ENCODE measurements at regions not wholly inside any gene's neighbourhood (a gene's known extent, or its start where the extent isn't known, plus 50 kb on each side); places are given as distances from the start of the nearest gene placed in this dataset.

GRCh38 chr2:190762566-190762965, 113.7 kb downstream of the NAB1 start:
- no peak for TF ChIP-seq CTCF (IDR thresholded peaks at IDR 0.05; ENCODE audit: control extremely low read depth, extremely low read depth, low read depth, missing control alignments)
- no peak for DNase-seq (ENCODE audit: extremely low spot score)
- ChIA-PET CTCF (interaction anchor here (1.1 to 2.0 kb wide), 2 partner anchors 18 to 290 kb away, joined by 3 to 5 read pairs; no protein-coding TSS in a partner anchor), POLR2A (no interaction called here)

- CTCF ChIA-PET: interaction anchor here (0.9 to 2.1 kb wide), 8 partner anchors 18 to 289 kb away, joined by 3 to 5 read pairs (median 4); no protein-coding TSS in a partner anchor
- TF ChIP-seq CTCF (IDR thresholded peaks at IDR 0.05; ENCODE audit: control extremely low read depth, extremely low read depth, low read depth, missing control alignments): no peak
- POLR2A ChIA-PET: no interaction called here
- DNase-seq (ENCODE audit: extremely low spot score): no peak
These were observed 114.2 kb downstream of the NAB1 start for GRCh38 chr2:190763100-190763499.

- peak; percentile 33 for DNase-seq (ENCODE audit: extremely low spot score)
- no peak for TF ChIP-seq CTCF (IDR thresholded peaks at IDR 0.05; ENCODE audit: control extremely low read depth, extremely low read depth, low read depth, missing control alignments)
- ChIA-PET POLR2A (no interaction called here), CTCF (interaction anchor here (0.9 to 2.1 kb wide), 13 partner anchors 11 to 288 kb away, joined by 3 to 5 read pairs (median 3); no protein-coding TSS in a partner anchor)
These were observed 115.1 kb downstream of the NAB1 start for GRCh38 chr2:190763901-190764514.

GRCh38 chr2:190765386-190766173, 115.0 kb upstream of the GLS start:
- POLR2A ChIA-PET: no interaction called here
- no peak for DNase-seq (ENCODE audit: extremely low spot score)
- CTCF ChIA-PET: interaction anchor here (0.9 to 2.1 kb wide), 5 partner anchors 13 to 86 kb away, joined by 3 to 5 read pairs (median 4); no protein-coding TSS in a partner anchor
- TF ChIP-seq CTCF (IDR thresholded peaks at IDR 0.05; ENCODE audit: control extremely low read depth, extremely low read depth, low read depth, missing control alignments): no peak

- ChIA-PET POLR2A (no interaction called here), CTCF (interaction anchor here (0.9 to 2.0 kb wide), 6 partner anchors 12 to 40 kb away, joined by 3 to 8 read pairs (median 4); no protein-coding TSS in a partner anchor)
- no peak for TF ChIP-seq CTCF (IDR thresholded peaks at IDR 0.05; ENCODE audit: control extremely low read depth, extremely low read depth, low read depth, missing control alignments)
- DNase-seq (ENCODE audit: extremely low spot score): no peak
These were observed 114.4 kb upstream of the GLS start for GRCh38 chr2:190766174-190766572.

DNA sequence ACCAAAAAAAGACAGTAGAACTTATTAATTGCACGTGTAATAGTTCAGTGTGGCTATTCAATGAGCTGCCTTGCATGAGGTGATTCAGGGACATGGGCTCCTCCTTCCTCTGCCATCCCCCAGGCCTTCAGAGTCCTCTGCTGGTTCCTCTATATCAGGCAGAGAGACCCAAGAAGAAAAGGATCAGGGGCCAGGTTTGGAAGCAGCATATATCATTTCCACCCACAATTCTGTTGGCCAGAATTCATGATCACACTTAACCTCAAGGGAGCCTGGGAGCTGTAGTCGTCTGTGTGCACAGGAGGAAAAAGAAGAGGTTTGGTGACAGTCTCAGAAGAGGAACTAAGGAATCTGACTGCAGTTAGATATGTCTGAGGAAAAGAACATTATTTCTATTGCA, 114.0 kb upstream of the GLS start:
- CTCF ChIA-PET: interaction anchor here (1.2 to 1.3 kb wide), 4 partner anchors 12 to 40 kb away, joined by 3 to 8 read pairs (median 4); no protein-coding TSS in a partner anchor
- no peak for DNase-seq (ENCODE audit: extremely low spot score)
- peak; percentile 11 for TF ChIP-seq CTCF (IDR thresholded peaks at IDR 0.05; ENCODE audit: control extremely low read depth, extremely low read depth, low read depth, missing control alignments)
- POLR2A ChIA-PET: no interaction called here
